Parathyroid adenoma (tissue), 2 donors: ENCODE measurements at regions not wholly inside any gene's neighbourhood (a gene's known extent, or its start where the extent isn't known, plus 50 kb on each side); places are given as distances from the start of the nearest gene placed in this dataset.

Source experiments
- H2AFZ ChIP-seq: fragments of 300-600 bp; sonication (generic); one replicate; pipeline ENCODE4 v1.7.0; 2017; ENCODE audit warnings: antibody characterized with exemption, mild to moderate bottlenecking
- H3K27ac ChIP-seq: fragments of 300-600 bp; sonication (generic); one replicate; pipeline ENCODE4 v1.7.0; 2017
- H3K27me3 ChIP-seq: fragments of 300-600 bp; sonication (generic); one replicate; pipeline ENCODE4 v1.7.0; 2017; ENCODE audit warnings: low read length; ENCODE audit not compliant: control insufficient read depth, insufficient read depth
- H3K36me3 ChIP-seq: fragments of 300-600 bp; sonication (generic); one replicate; pipeline ENCODE4 v1.7.0; 2017; ENCODE audit warnings: low read length; ENCODE audit not compliant: control insufficient read depth, insufficient read depth
- H3K4me1 ChIP-seq: fragments of 300-600 bp; sonication (generic); one replicate; pipeline ENCODE4 v1.7.0; 2017; ENCODE audit warnings: control low read depth
- H3K4me2 ChIP-seq: fragments of 300-600 bp; sonication (generic); one replicate; pipeline ENCODE4 v1.7.0; 2017; ENCODE audit warnings: low read length
- H3K4me3 ChIP-seq: fragments of 300-600 bp; sonication (generic); one replicate; pipeline ENCODE4 v1.7.0; 2017; ENCODE audit warnings: low read depth, low read length
- H3K79me2 ChIP-seq: fragments of 300-600 bp; sonication (generic); one replicate; pipeline ENCODE4 v1.7.0; 2017; ENCODE audit warnings: control low read depth
- H3K9ac ChIP-seq: fragments of 300-600 bp; sonication (generic); one replicate; pipeline ENCODE4 v1.7.0; 2017; ENCODE audit warnings: mild to moderate bottlenecking
- H3K9me3 ChIP-seq: fragments of 300-600 bp; sonication (generic); one replicate; pipeline ENCODE4 v1.7.0; 2017; ENCODE audit warnings: low read length; ENCODE audit not compliant: control insufficient read depth
- CTCF ChIP-seq: fragments of 300-600 bp; sonication (generic); IDR thresholded peaks from one replicate; pipeline ENCODE4 v1.7.0; 2017; ENCODE audit warnings: antibody characterized with exemption, mild to moderate bottlenecking
- donor health status: primary hyperparathyroidism.

GRCh38 chr13:79126706-79127105 is 279.3 kb downstream of the RBM26 start:
- no peaks in the 10 kb centered on the region for H3K4me1 ChIP-seq
- H3K4me2 ChIP-seq, result no peak overlapping the region
- no peak overlapping the region for H3K4me3 ChIP-seq
- H3K27ac ChIP-seq, result no peak overlapping the region
- no peaks in the 10 kb centered on the region for H3K79me2 ChIP-seq
- no peak overlapping the region for H2AFZ ChIP-seq
- no peaks in the 10 kb centered on the region for H3K9me3 ChIP-seq
- no peaks in the 10 kb centered on the region for H3K27me3 ChIP-seq
- no peak for TF ChIP-seq CTCF
- no peak overlapping the region for H3K9ac ChIP-seq
- H3K36me3 ChIP-seq, result no peaks in the 10 kb centered on the region

GRCh38 chr13:79124183-79124582 is 281.9 kb downstream of the RBM26 start:
- H3K4me2 ChIP-seq, result no peak overlapping the region
- H2AFZ ChIP-seq, result no peak overlapping the region
- no peaks in the 10 kb centered on the region for H3K9me3 ChIP-seq
- no peaks in the 10 kb centered on the region for H3K27me3 ChIP-seq
- no peaks in the 10 kb centered on the region for H3K4me1 ChIP-seq
- no peak overlapping the region for H3K27ac ChIP-seq
- no peaks in the 10 kb centered on the region for H3K79me2 ChIP-seq
- no peak overlapping the region for H3K4me3 ChIP-seq
- H3K36me3 ChIP-seq, result no peaks in the 10 kb centered on the region
- no peak overlapping the region for H3K9ac ChIP-seq
- TF ChIP-seq CTCF, result no peak

GRCh38 chr13:79121286-79121685 is 284.8 kb downstream of the RBM26 start:
- Histone ChIP-seq H3K4me2 (no peak overlapping the region), H3K27me3 (no peaks in the 10 kb centered on the region), H3K4me1 (no peaks in the 10 kb centered on the region), H3K79me2 (no peaks in the 10 kb centered on the region), H2AFZ (no peak overlapping the region), H3K27ac (no peak overlapping the region), H3K9ac (no peak overlapping the region), H3K9me3 (no peaks in the 10 kb centered on the region), H3K4me3 (no peak overlapping the region), H3K36me3 (no peaks in the 10 kb centered on the region)
- no peak for TF ChIP-seq CTCF

GRCh38 chr13:79119578-79120107 is 286.4 kb downstream of the RBM26 start:
- TF ChIP-seq CTCF, result no peak
- no peak overlapping the region for H3K9ac ChIP-seq
- no peak overlapping the region for H3K4me3 ChIP-seq
- H3K27me3 ChIP-seq, result no peaks in the 10 kb centered on the region
- no peaks in the 10 kb centered on the region for H3K9me3 ChIP-seq
- no peaks in the 10 kb centered on the region for H3K36me3 ChIP-seq
- no peaks in the 10 kb centered on the region for H3K79me2 ChIP-seq
- no peak overlapping the region for H3K27ac ChIP-seq
- no peaks in the 10 kb centered on the region for H3K4me1 ChIP-seq
- no peak overlapping the region for H2AFZ ChIP-seq
- no peak overlapping the region for H3K4me2 ChIP-seq

GRCh38 chr13:79112016-79112415 is 294.0 kb downstream of the RBM26 start:
- no peak for TF ChIP-seq CTCF
- H3K9me3 ChIP-seq, result no peaks in the 10 kb centered on the region
- no peak overlapping the region for H2AFZ ChIP-seq
- no peak overlapping the region for H3K9ac ChIP-seq
- no peaks in the 10 kb centered on the region for H3K27me3 ChIP-seq
- H3K4me1 ChIP-seq, result no peaks in the 10 kb centered on the region
- no peaks in the 10 kb centered on the region for H3K36me3 ChIP-seq
- H3K79me2 ChIP-seq, result no peaks in the 10 kb centered on the region
- no peak overlapping the region for H3K4me2 ChIP-seq
- no peak overlapping the region for H3K27ac ChIP-seq
- H3K4me3 ChIP-seq, result no peak overlapping the region
